B cell (primary cell): ENCODE measurements at regions not wholly inside any gene's neighbourhood (a gene's known extent, or its start where the extent isn't known, plus 50 kb on each side); places are given as distances from the start of the nearest gene placed in this dataset.

ENCODE experiments used
- ATAC-seq: fragments of 200-7000 bp; cut with Tn5 transposase; one replicate; pipeline ENCODE4 v1.10.0; 2021; ENCODE audit warnings: low read depth, mild to moderate bottlenecking, moderate number of reproducible peaks, moderate library complexity
- CTCF ChIA-PET: fragments of 350-600 bp; sonication (Branson Sonifier 250); formaldehyde crosslinking; loops from one replicate; lab custom pipeline; 2021; ENCODE audit warnings: antibody characterized with exemption, inconsistent platforms; lab: Charles Lee
- POLR2A ChIA-PET: fragments of 350-600 bp; sonication (Branson Sonifier 250); formaldehyde crosslinking; loops from one replicate; lab custom pipeline; 2021; ENCODE audit warnings: antibody characterized with exemption; lab: Charles Lee
- DNase-seq: peaks from one replicate; pipeline ENCODE4 v3.0.0; 2013
- H2AFZ ChIP-seq: 2 replicates; pipeline ENCODE4 v1.6.1; 2012; ENCODE audit warnings: mild to moderate bottlenecking, low read depth, low read length; ENCODE audit not compliant: insufficient read depth, poor library complexity, severe bottlenecking
- H3K27ac ChIP-seq, 2 donors: 1 replicate in 1 of 2; 2 replicates in 1 of 2; pipeline ENCODE4 v1.5.1; 2012 to 2013; ENCODE audit warnings: low read length in 2 of 2, mild to moderate bottlenecking in 2 of 2, moderate library complexity in 1 of 2
- H3K27me3 ChIP-seq, 4 experiments: fragments of 200-600 bp in 1 of 4; sonication (generic) in 1 of 4; replicated peaks in 1 of 4; 1 replicate in 2 of 4; 2 replicates in 2 of 4; pipeline versions ENCODE4 v1.6.1 to v1.7.0; 2013 to 2016; ENCODE audit warnings: low read length in 3 of 4, mild to moderate bottlenecking in 2 of 4, mixed read lengths in 1 of 4, moderate library complexity in 1 of 4; ENCODE audit not compliant: insufficient read depth in 4 of 4, control insufficient read depth in 3 of 4; ENCODE audit errors: control extremely low read depth in 1 of 4
- H3K36me3 ChIP-seq, 2 experiments: replicated peaks in 1 of 2; 1 replicate in 1 of 2; 2 replicates in 1 of 2; pipeline versions ENCODE4 v1.6.1 to v1.7.1; 2013; ENCODE audit warnings: low read length in 1 of 2; ENCODE audit not compliant: insufficient read depth in 2 of 2, control insufficient read depth in 1 of 2; ENCODE audit errors: control extremely low read depth in 1 of 2, extremely low read depth in 1 of 2
- H3K4me1 ChIP-seq, 2 donors: fragments of 200-600 bp in 1 of 2; sonication (generic) in 1 of 2; 1 replicate in 1 of 2; 2 replicates in 1 of 2; pipeline versions ENCODE4 v1.5.1 to v1.6.1; 2013 to 2017; ENCODE audit warnings: low read length in 2 of 2; ENCODE audit not compliant: control insufficient read depth in 2 of 2, insufficient read depth in 2 of 2
- H3K4me2 ChIP-seq: replicated peaks from 2 replicates; pipeline ENCODE3; 2012; ENCODE audit warnings: mild to moderate bottlenecking, low read depth, low read length; ENCODE audit not compliant: poor library complexity, severe bottlenecking
- H3K4me3 ChIP-seq, 5 experiments: fragments of 200-600 bp in 1 of 5; sonication (generic) in 1 of 5; 1 replicate in 3 of 5; 2 replicates in 2 of 5; pipeline versions ENCODE4 v1.5.1 to v1.7.0; 2011 to 2016; ENCODE audit warnings: low read length in 4 of 5, mild to moderate bottlenecking in 4 of 5, low read depth in 2 of 5, control low read depth in 1 of 5, moderate library complexity in 1 of 5; ENCODE audit not compliant: insufficient read depth in 1 of 5; ENCODE audit errors: control extremely low read depth in 1 of 5, extremely low read depth in 1 of 5
- H3K79me2 ChIP-seq: fragments of 200-600 bp; sonication (generic); one replicate; pipeline ENCODE4 v1.6.0; 2016; ENCODE audit warnings: low read length; ENCODE audit not compliant: control insufficient read depth, insufficient read depth
- H3K9ac ChIP-seq: fragments of 200-600 bp; sonication (generic); 2 replicates; pipeline ENCODE4 v1.6.1; 2017; ENCODE audit warnings: mild to moderate bottlenecking, low read length, moderate library complexity
- H3K9me3 ChIP-seq, 3 donors: one replicate each; pipeline versions ENCODE4 v1.6.1 to v1.7.1; 2013; ENCODE audit warnings: low read length in 2 of 3; ENCODE audit not compliant: control insufficient read depth in 2 of 3, insufficient read depth in 1 of 3; ENCODE audit errors: control extremely low read depth in 1 of 3
- H4K20me1 ChIP-seq: 2 replicates; pipeline ENCODE4 v1.6.0; 2012; ENCODE audit warnings: mild to moderate bottlenecking, low read length; ENCODE audit not compliant: insufficient read depth, control insufficient read depth, poor library complexity, severe bottlenecking
- H3K27ac Mint-ChIP-seq: one replicate; pipeline ENCODE4 v1.8.0; 2021; ENCODE audit warnings: mixed read lengths
- H3K27me3 Mint-ChIP-seq: one replicate; pipeline ENCODE4 v1.8.0; 2021; ENCODE audit warnings: mixed read lengths
- H3K4me1 Mint-ChIP-seq: one replicate; pipeline ENCODE4 v1.8.0; 2021; ENCODE audit warnings: mixed read lengths
- H3K4me3 Mint-ChIP-seq: one replicate; pipeline ENCODE4 v1.8.0; 2021; ENCODE audit warnings: mixed read lengths
- H3K9me3 Mint-ChIP-seq: one replicate; pipeline ENCODE4 v1.8.0; 2022; ENCODE audit warnings: mixed read lengths; ENCODE audit not compliant: insufficient read depth
- EZH2 ChIP-seq: IDR thresholded peaks from 2 replicates; pipeline ENCODE4 v1.6.1; 2012; ENCODE audit warnings: borderline replicate concordance, low read depth, mild to moderate bottlenecking, moderate library complexity, low read length; ENCODE audit not compliant: insufficient read depth, poor library complexity, severe bottlenecking
- WGBS: methylation state at CpG from one replicate; pipeline ENCODE4 v1.1.5; 2013; ENCODE audit warnings: missing lambda C conversion rate; ENCODE audit not compliant: insufficient coverage; 5-methylcytosine and 5-hydroxymethylcytosine counted together
- intact Hi-C: fragments of 100-400 bp; cut with micrococcal nuclease; formaldehyde crosslinking; loops from one replicate; pipeline ENCODE4 v1.10.0; 2022
- TF ChIP-seq, protein P1 (sequence below): fragments of 200-600 bp; IDR thresholded peaks from one replicate; pipeline ENCODE4 v1.8.0; 2022; ENCODE audit warnings: antibody characterized with exemption, mild to moderate bottlenecking

DNA sequence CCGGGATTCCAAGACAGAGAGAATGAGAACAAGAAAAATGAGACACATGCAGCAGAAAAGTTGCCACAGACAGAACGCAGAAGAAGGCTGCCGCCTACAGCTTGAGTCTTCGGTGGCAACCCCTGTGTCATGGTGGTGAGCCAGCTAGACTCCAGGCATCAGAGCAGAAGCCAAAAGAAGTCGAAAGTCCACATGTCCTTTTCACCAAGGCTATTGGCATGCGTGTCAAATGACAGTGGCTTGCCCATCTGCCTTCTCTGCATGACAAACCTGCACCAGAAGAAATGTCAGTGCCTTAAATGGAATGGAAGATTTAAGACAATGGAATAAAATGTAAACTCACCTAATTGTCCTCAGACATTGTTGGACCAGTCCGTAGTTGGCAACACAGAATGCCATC lies 93.9 kb upstream of the NPSR1 start:
- POLR2A ChIA-PET, result no interaction called here
- H3K4me1 Mint-ChIP-seq, result no peaks in the 10 kb centered on the region
- H3K27me3 Mint-ChIP-seq, result no peaks in the 10 kb centered on the region

DNA sequence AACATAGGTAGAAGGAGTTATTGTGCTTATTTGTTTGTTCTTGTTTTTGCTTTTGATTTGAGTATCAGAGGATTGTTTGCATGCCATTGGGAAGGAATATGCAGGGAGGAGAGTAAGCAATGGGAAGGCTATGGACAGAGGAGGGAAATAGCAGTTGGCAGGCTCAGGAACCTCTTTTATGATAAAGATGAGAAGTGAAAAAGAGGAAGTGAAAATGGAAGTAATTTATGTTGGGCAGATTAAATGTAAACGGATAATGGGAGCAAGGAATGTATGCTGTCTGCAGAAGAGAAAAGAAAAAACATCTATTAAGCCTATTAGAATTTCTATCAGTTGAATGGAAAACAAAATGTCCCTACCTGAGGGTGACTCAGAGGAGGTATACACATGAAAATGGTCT lies 90.1 kb upstream of the NPSR1 start:
- Mint-ChIP-seq H3K9me3 (no peaks in the 10 kb centered on the region), H3K27ac (no peak overlapping the region), H3K4me3 (no peak overlapping the region), H3K27me3 (no peaks in the 10 kb centered on the region), H3K4me1 (no peaks in the 10 kb centered on the region)
- intact Hi-C loops, result no loop called here
- DNase-seq (no peak), ATAC-seq (no peak)
- no peaks in the 10 kb centered on the region for H3K27me3 ChIP-seq
- H3K4me2 ChIP-seq, result no peak overlapping the region
- H3K36me3 ChIP-seq, result no peaks in the 10 kb centered on the region
- no peaks in the 10 kb centered on the region for H3K9me3 ChIP-seq
- WGBS, result no CpG with 5 or more reads among the region's 1 CpG
- no peak overlapping the region for H3K27ac ChIP-seq
- no peaks in the 10 kb centered on the region for H3K4me1 ChIP-seq
- POLR2A ChIA-PET, result no interaction called here
- no peak overlapping the region for H3K9ac ChIP-seq
- no peaks in the 10 kb centered on the region for H3K79me2 ChIP-seq
- no peaks in the 10 kb centered on the region for H4K20me1 ChIP-seq
- H3K4me3 ChIP-seq, result no peak overlapping the region
- CTCF ChIA-PET, result no interaction called here
- no peak overlapping the region for H2AFZ ChIP-seq
- TF ChIP-seq, protein P1, sequence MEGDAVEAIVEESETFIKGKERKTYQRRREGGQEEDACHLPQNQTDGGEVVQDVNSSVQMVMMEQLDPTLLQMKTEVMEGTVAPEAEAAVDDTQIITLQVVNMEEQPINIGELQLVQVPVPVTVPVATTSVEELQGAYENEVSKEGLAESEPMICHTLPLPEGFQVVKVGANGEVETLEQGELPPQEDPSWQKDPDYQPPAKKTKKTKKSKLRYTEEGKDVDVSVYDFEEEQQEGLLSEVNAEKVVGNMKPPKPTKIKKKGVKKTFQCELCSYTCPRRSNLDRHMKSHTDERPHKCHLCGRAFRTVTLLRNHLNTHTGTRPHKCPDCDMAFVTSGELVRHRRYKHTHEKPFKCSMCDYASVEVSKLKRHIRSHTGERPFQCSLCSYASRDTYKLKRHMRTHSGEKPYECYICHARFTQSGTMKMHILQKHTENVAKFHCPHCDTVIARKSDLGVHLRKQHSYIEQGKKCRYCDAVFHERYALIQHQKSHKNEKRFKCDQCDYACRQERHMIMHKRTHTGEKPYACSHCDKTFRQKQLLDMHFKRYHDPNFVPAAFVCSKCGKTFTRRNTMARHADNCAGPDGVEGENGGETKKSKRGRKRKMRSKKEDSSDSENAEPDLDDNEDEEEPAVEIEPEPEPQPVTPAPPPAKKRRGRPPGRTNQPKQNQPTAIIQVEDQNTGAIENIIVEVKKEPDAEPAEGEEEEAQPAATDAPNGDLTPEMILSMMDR, result no peak
- TF ChIP-seq EZH2, result no peak

More for the DNA sequence above, 93.9 kb upstream of the NPSR1 start:
- H3K4me2 ChIP-seq, result no peak overlapping the region
- H3K36me3 ChIP-seq, result no peaks in the 10 kb centered on the region
- CTCF ChIA-PET, result no interaction called here
- TF ChIP-seq, protein P1, result no peak
- no peak for TF ChIP-seq EZH2
- H4K20me1 ChIP-seq, result no peaks in the 10 kb centered on the region
- H3K27ac ChIP-seq, result no peak overlapping the region
- 88% methylated on average over 7 of the region's 7 CpGs for WGBS
- Mint-ChIP-seq H3K9me3 (no peaks in the 10 kb centered on the region), H3K27ac (no peak overlapping the region), H3K4me3 (no peak overlapping the region)
- H3K9ac ChIP-seq, result no peak overlapping the region
- intact Hi-C loops, result no loop called here
- H2AFZ ChIP-seq, result no peak overlapping the region
- DNase-seq, result no peak
- ATAC-seq, result no peak
- H3K9me3 ChIP-seq, result no peaks in the 10 kb centered on the region
- no peaks in the 10 kb centered on the region for H3K79me2 ChIP-seq
- no peaks in the 10 kb centered on the region for H3K27me3 ChIP-seq
- no peaks in the 10 kb centered on the region for H3K4me1 ChIP-seq
- no peak overlapping the region for H3K4me3 ChIP-seq
